ENCODE measurements at regions not wholly inside any gene's neighbourhood (a gene's known extent, or its start where the extent isn't known, plus 50 kb on each side); places are given as distances from the start of the nearest gene placed in this dataset.

GRCh38 chr13:67844574-67844973 lies 614.4 kb upstream of the PCDH9 start:
- POLR2A ChIA-PET, result no interaction called here
- Histone ChIP-seq H3K4me1 (replicated peaks in 1 of 2; ENCODE audit: control insufficient read depth in 2 of 2, insufficient read depth in 2 of 2, low read length in 2 of 2) (no peaks in the 10 kb centered on the region), H4K20me1 (replicated peaks; ENCODE audit: control insufficient read depth, insufficient read depth, low read length) (no peaks in the 10 kb centered on the region), H2AFZ (ENCODE audit: low read depth, low read length) (no peak overlapping the region), H3K9me3 (replicated peaks; ENCODE audit: control insufficient read depth, insufficient read depth, low read depth, low read length) (no peaks in the 10 kb centered on the region), H3K27me3 (ENCODE audit: control insufficient read depth in 2 of 2, insufficient read depth in 2 of 2, low read length in 2 of 2) (no peaks in the 10 kb centered on the region), H3K27ac (ENCODE audit: extremely low read depth, low read depth, low read length) (no peak overlapping the region), H3K9me1 (ENCODE audit: control insufficient read depth, insufficient read depth, low read length) (no peaks in the 10 kb centered on the region), H3K9ac (ENCODE audit: insufficient read depth in 1 of 2, low read depth in 2 of 2, low read length in 2 of 2) (no peak overlapping the region), H3K4me3 (no peak overlapping the region), H3K4me2 (ENCODE audit: insufficient read depth, low read length) (no peak overlapping the region), H3K79me2 (ENCODE audit: control insufficient read depth, insufficient read depth, low read length) (no peaks in the 10 kb centered on the region), H3K36me3 (ENCODE audit: control insufficient read depth, insufficient read depth, low read length) (no peaks in the 10 kb centered on the region)
- no peak for DNase-seq (ENCODE audit: extremely low read depth in 1 of 4, low spot score in 3 of 4)
- intact Hi-C loops (cut with micrococcal nuclease), result no loop called here
- no peak for ATAC-seq
- no peak for FAIRE-seq
- BruUV-seq (replicated peaks), result no TSS peak
- CTCF ChIA-PET (ENCODE audit: low intra/inter-chr PET ratio), result no interaction called here
- 0% methylated on average over 2 of the region's 2 CpGs for WGBS (ENCODE audit: insufficient coverage, low coverage, missing lambda C conversion rate)
- TF ChIP-seq IRF1 (CRISPR knock-in tag; IDR thresholded peaks at IDR 0.05; ENCODE audit: borderline replicate concordance) (no peak), MED1 (CRISPR knock-in tag; IDR thresholded peaks at IDR 0.05; ENCODE audit: borderline replicate concordance) (no peak), TAL1 (IDR thresholded peaks at IDR 0.05) (no peak), HDAC8 (tag; IDR thresholded peaks at IDR 0.05) (no peak), PRDM10 (IDR thresholded peaks at IDR 0.05; ENCODE audit: partially characterized antibody) (no peak), PCBP2 (IDR thresholded peaks at IDR 0.05; ENCODE audit: low read depth, low read length, poor library complexity, severe bottlenecking) (no peak), SIRT6 (IDR thresholded peaks at IDR 0.05; ENCODE audit: low read depth, low read length) (no peak), UBTF (IDR thresholded peaks at IDR 0.05; ENCODE audit: borderline replicate concordance in 1 of 2, low read depth in 2 of 2, low read length in 2 of 2) (no peak), L3MBTL2 (IDR thresholded peaks at IDR 0.05) (no peak), PTBP1 (IDR thresholded peaks at IDR 0.05; ENCODE audit: low read depth, low read length) (no peak), ZNF655 (CRISPR knock-in tag; IDR thresholded peaks at IDR 0.05) (no peak), YBX1 (IDR thresholded peaks at IDR 0.05) (no peak), ZZZ3 (IDR thresholded peaks at IDR 0.05) (no peak)
- in situ Hi-C loops (cut with MboI), result no loop called here

Measured in K562 (cell line).